ENCODE measurements at regions not wholly inside any gene's neighbourhood (a gene's known extent, or its start where the extent isn't known, plus 50 kb on each side); places are given as distances from the start of the nearest gene placed in this dataset.

GRCh38 chr14:71538938-71539649 is 393.1 kb upstream of the RGS6 start:
- peaks cover 28 to 36% of the 10 kb centered on the region in 2 experiments for H3K79me1 ChIP-seq (ENCODE audit: low read depth in 1 of 2, low read length in 2 of 2)
- ChIA-PET CTCF (interaction anchor here (0.9 kb wide), 1 partner anchor 125 kb away, joined by 3 read pairs; no protein-coding TSS in a partner anchor), POLR2A (ENCODE audit: unreplicated experiment) (interaction anchor here (0.6 kb wide), 1 partner anchor 20 kb away, joined by 4 read pairs; no protein-coding TSS in a partner anchor)
- no TSS peak for BruUV-seq (replicated peaks)
- H4K5ac ChIP-seq (ENCODE audit: low read depth, low read length) = no peak overlapping the region
- DNase-seq (peak; percentile 12), ATAC-seq (ENCODE audit: low read depth) (no peak)
- H3K36me3 ChIP-seq (ENCODE audit: control insufficient read depth, insufficient read depth, low read length) = no peaks in the 10 kb centered on the region
- H3K4ac ChIP-seq (ENCODE audit: low read depth, low read length) = no peak overlapping the region
- H2AK5ac ChIP-seq (ENCODE audit: low read depth, low read length) = no peak overlapping the region
- no peak overlapping the region for H2AFZ ChIP-seq (replicated peaks; ENCODE audit: low read length, poor library complexity)
- H3K56ac ChIP-seq (ENCODE audit: extremely low read depth, insufficient read depth, low read length) = no peak overlapping the region
- dilution Hi-C loops (cut with HindIII; ENCODE audit: low sequenced_read_pairs, unreplicated experiment) = no loop called here
- H3K4me2 ChIP-seq (ENCODE audit: low read depth, low read length) = no peak overlapping the region
- H3K23ac ChIP-seq (ENCODE audit: low read depth, low read length) = no peak overlapping the region; the same call in 1 of the 2 replicates
- in situ Hi-C loops (cut with MboI; ENCODE audit: low sequenced_read_pairs) = no loop called here
- H3K9me3 ChIP-seq (ENCODE audit: control insufficient read depth, insufficient read depth, low read length) = no peaks in the 10 kb centered on the region
- peaks cover 13% of the 10 kb centered on the region for H3K4me1 ChIP-seq (ENCODE audit: control insufficient read depth, insufficient read depth, low read length)
- no peaks in the 10 kb centered on the region; the same call in none of the 2 replicates for H3K9me1 ChIP-seq (ENCODE audit: insufficient read depth, low read length)
- H4K20me1 ChIP-seq (ENCODE audit: insufficient read depth, low read length) = peaks cover 12% of the 10 kb centered on the region; the same call in 1 of the 2 replicates
- no peak overlapping the region for H4K91ac ChIP-seq (ENCODE audit: insufficient read depth, low read depth, low read length)
- no peak overlapping the region for H3K4me3 ChIP-seq (ENCODE audit: insufficient read depth, low read depth, low read length)
- TF ChIP-seq BHLHE40 (IDR thresholded peaks at IDR 0.05; ENCODE audit: low read depth, low read length) = no peak
- no peak for TF ChIP-seq NFE2L2 (IDR thresholded peaks at IDR 0.05; ENCODE audit: low read depth, low read length)
- TF ChIP-seq CEBPB (IDR thresholded peaks at IDR 0.05; ENCODE audit: low read depth, low read length) = no peak
- TF ChIP-seq ELK1 (IDR thresholded peaks at IDR 0.05; ENCODE audit: borderline replicate concordance, low read depth, low read length) = no peak
- TF ChIP-seq CTCF (conservative IDR thresholded peaks at IDR 0.05; ENCODE audit: low read depth, low read length) = no peak
- H3K14ac ChIP-seq (replicated peaks; ENCODE audit: low read depth, low read length) = no peak overlapping the region; the same call in 1 of the 2 replicates
- H2AK9ac ChIP-seq (replicated peaks; ENCODE audit: low read depth, low read length, poor library complexity) = no peak overlapping the region
- H2BK5ac ChIP-seq (ENCODE audit: low read depth, low read length, poor library complexity, severe bottlenecking) = no peak overlapping the region
- H3K27me3 ChIP-seq (ENCODE audit: control insufficient read depth, insufficient read depth, low read length) = no peaks in the 10 kb centered on the region
- H2BK20ac ChIP-seq (ENCODE audit: low read depth, low read length) = no peak overlapping the region
- H3K18ac ChIP-seq (ENCODE audit: low read depth, low read length) = no peak overlapping the region
- H2BK15ac ChIP-seq (ENCODE audit: low read depth, low read length) = no peak overlapping the region
- intact Hi-C loops (cut with micrococcal nuclease) = no loop called here
- no peak overlapping the region for H4K8ac ChIP-seq (ENCODE audit: low read depth in 2 of 2, low read length in 2 of 2)
- H3K9ac ChIP-seq (ENCODE audit: low read depth, low read length) = no peak overlapping the region
- WGBS, 2 experiments (ENCODE audit: extremely low coverage in 2 of 2, insufficient read length in 1 of 2) = no CpG with 5 or more reads among the region's 4 CpGs
- no peak overlapping the region for H3K27ac ChIP-seq (ENCODE audit: insufficient read depth, low read length)
- no peak overlapping the region for H2BK120ac ChIP-seq (ENCODE audit: low read depth, low read length)
